ENCODE measurements at regions not wholly inside any gene's neighbourhood (a gene's known extent, or its start where the extent isn't known, plus 50 kb on each side); places are given as distances from the start of the nearest gene placed in this dataset.

- TF ChIP-seq CTCF (conservative IDR thresholded peaks at IDR 0.05) = no peak
- Histone ChIP-seq H3K27ac (ENCODE audit: low read depth, low read length) (no peak overlapping the region), H3K9ac (ENCODE audit: extremely low read depth, low read length, poor library complexity, severe bottlenecking) (no peak overlapping the region), H3K36me3 (ENCODE audit: control insufficient read depth, insufficient read depth, low read length) (no peaks in the 10 kb centered on the region), H3K9me3 (ENCODE audit: control insufficient read depth, low read length) (peaks cover 28% of the 10 kb centered on the region), H3K4me3 (ENCODE audit: low read length) (no peak overlapping the region), H3K4me1 (ENCODE audit: control insufficient read depth, insufficient read depth, low read length) (no peaks in the 10 kb centered on the region), H3K27me3 (ENCODE audit: control insufficient read depth, insufficient read depth, low read length, poor library complexity, severe bottlenecking) (no peaks in the 10 kb centered on the region)
- WGBS, 2 experiments (ENCODE audit: insufficient coverage in 1 of 2, insufficient read length in 1 of 2) = 41% methylated on average over 2 of the region's 2 CpGs; no CpG with 5 or more reads in 1 of the 2 experiments
- H3K27me3 Mint-ChIP-seq (ENCODE audit: insufficient read depth) = no peaks in the 10 kb centered on the region
- peaks cover 16% of the 10 kb centered on the region for H3K4me1 Mint-ChIP-seq
- DNase-seq = no peak
- H3K36me3 Mint-ChIP-seq (ENCODE audit: low read depth) = no peaks in the 10 kb centered on the region
- no peak overlapping the region for H3K4me3 Mint-ChIP-seq
- H3K27ac Mint-ChIP-seq = no peak overlapping the region
- H3K9me3 Mint-ChIP-seq = peaks cover 9% of the 10 kb centered on the region
These were observed 256.4 kb upstream of the TARS1 start for GRCh38 chr5:33184367-33184766.

GRCh38 chr5:33188089-33188488 lies 252.7 kb upstream of the TARS1 start:
- Mint-ChIP-seq H3K4me1 (peaks cover 17% of the 10 kb centered on the region), H3K27ac (no peak overlapping the region), H3K36me3 (ENCODE audit: low read depth) (no peaks in the 10 kb centered on the region), H3K9me3 (peaks cover 18% of the 10 kb centered on the region), H3K4me3 (no peak overlapping the region), H3K27me3 (ENCODE audit: insufficient read depth) (no peaks in the 10 kb centered on the region)
- no peak for TF ChIP-seq CTCF (conservative IDR thresholded peaks at IDR 0.05)
- Histone ChIP-seq H3K4me3 (ENCODE audit: low read length) (peak overlapping the region; percentile 28), H3K36me3 (ENCODE audit: control insufficient read depth, insufficient read depth, low read length) (no peaks in the 10 kb centered on the region), H3K27me3 (ENCODE audit: control insufficient read depth, insufficient read depth, low read length, poor library complexity, severe bottlenecking) (no peaks in the 10 kb centered on the region), H3K9ac (ENCODE audit: extremely low read depth, low read length, poor library complexity, severe bottlenecking) (no peak overlapping the region), H3K4me1 (ENCODE audit: control insufficient read depth, insufficient read depth, low read length) (no peaks in the 10 kb centered on the region), H3K9me3 (ENCODE audit: control insufficient read depth, low read length) (peaks cover 48% of the 10 kb centered on the region), H3K27ac (ENCODE audit: low read depth, low read length) (no peak overlapping the region)
- DNase-seq = no peak
- WGBS, 2 experiments (ENCODE audit: insufficient coverage in 1 of 2, insufficient read length in 1 of 2) = 89% methylated on average over 4 of the region's 4 CpGs; no CpG with 5 or more reads in 1 of the 2 experiments

- Histone ChIP-seq H3K9me3 (ENCODE audit: control insufficient read depth, low read length) (peaks cover 25% of the 10 kb centered on the region), H3K9ac (ENCODE audit: extremely low read depth, low read length, poor library complexity, severe bottlenecking) (no peak overlapping the region), H3K27me3 (ENCODE audit: control insufficient read depth, insufficient read depth, low read length, poor library complexity, severe bottlenecking) (no peaks in the 10 kb centered on the region), H3K27ac (ENCODE audit: low read depth, low read length) (no peak overlapping the region), H3K4me3 (ENCODE audit: low read length) (no peak overlapping the region), H3K4me1 (ENCODE audit: control insufficient read depth, insufficient read depth, low read length) (no peaks in the 10 kb centered on the region), H3K36me3 (ENCODE audit: control insufficient read depth, insufficient read depth, low read length) (no peaks in the 10 kb centered on the region)
- DNase-seq = no peak
- Mint-ChIP-seq H3K27ac (no peak overlapping the region), H3K27me3 (ENCODE audit: insufficient read depth) (no peaks in the 10 kb centered on the region), H3K4me3 (no peak overlapping the region), H3K4me1 (peaks cover under 1% of the 10 kb centered on the region), H3K36me3 (ENCODE audit: low read depth) (no peaks in the 10 kb centered on the region), H3K9me3 (peaks cover 11% of the 10 kb centered on the region)
- no peak for TF ChIP-seq CTCF (conservative IDR thresholded peaks at IDR 0.05)
These were observed 245.9 kb upstream of the TARS1 start for GRCh38 chr5:33194914-33195313.
